ENCODE measurements at regions not wholly inside any gene's neighbourhood (a gene's known extent, or its start where the extent isn't known, plus 50 kb on each side); places are given as distances from the start of the nearest gene placed in this dataset.

DNA sequence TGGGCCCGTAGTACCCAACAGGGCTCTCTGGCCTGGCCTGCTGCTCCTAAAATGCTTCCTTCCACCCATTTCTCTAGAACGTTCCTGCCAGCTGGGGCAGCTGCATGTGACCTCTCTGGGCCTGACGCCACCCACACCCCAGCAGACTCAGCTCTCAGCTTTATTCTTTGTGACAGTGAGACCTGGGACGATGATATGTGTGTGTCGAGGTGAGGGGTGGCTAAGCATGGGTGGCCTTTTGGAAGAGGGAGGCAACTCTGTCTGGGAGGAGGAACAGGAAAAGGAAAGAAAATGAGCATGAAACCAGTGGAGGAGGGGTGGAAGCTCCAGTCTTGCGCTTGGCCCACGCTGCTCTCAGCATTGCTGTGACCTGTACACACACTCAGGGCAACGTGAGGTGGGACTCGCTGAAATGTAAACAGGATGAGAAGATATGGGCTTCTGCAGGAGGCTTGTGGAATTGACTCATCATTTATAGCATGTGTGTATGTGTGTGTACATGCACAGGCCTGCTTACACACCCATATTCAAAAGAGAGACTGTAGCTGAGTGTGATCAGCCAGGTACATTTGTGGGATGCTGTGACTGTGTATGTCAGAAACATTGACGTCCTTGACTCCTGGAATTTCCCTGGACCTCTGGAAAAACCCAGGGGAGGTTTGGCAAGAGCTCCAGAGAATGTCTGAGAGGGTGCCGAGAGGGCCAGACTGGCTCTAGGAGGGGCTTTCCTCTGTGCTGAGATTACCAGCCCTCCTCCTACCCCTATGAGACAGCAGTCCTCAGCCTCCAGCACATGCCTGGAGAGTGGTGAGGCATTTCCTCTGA lies 137.9 kb downstream of the PJA1 start:
- no peak for DNase-seq (ENCODE audit: low read depth)

- DNase-seq (ENCODE audit: low read depth): no peak
These were observed 139.4 kb downstream of the PJA1 start for GRCh38 chrX:69025802-69026301.

DNA sequence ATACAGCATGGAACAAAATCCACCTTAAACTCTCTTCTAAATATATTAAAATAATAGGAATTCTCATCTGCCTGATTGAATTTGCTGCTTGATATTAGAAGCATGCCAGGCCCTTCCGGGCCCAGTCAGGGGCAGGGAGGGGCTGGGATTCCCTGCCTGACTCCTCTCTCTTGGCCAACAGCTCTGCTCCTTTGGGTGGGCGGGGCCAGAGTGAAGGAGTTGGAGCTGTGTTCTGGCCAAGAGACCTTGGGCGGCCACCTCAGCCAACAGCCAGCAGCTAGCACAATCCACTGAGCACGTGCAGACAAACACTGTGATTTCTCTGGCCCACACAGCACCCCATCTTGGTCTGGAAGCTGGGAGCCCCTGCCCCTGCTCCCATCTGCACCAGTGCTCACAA lies 140.3 kb downstream of the PJA1 start:
- peak; percentile 37 for DNase-seq (ENCODE audit: low read depth)

GRCh38 chrX:69024161-69024736 lies 141.0 kb downstream of the PJA1 start:
- DNase-seq (ENCODE audit: low read depth): no peak

DNA sequence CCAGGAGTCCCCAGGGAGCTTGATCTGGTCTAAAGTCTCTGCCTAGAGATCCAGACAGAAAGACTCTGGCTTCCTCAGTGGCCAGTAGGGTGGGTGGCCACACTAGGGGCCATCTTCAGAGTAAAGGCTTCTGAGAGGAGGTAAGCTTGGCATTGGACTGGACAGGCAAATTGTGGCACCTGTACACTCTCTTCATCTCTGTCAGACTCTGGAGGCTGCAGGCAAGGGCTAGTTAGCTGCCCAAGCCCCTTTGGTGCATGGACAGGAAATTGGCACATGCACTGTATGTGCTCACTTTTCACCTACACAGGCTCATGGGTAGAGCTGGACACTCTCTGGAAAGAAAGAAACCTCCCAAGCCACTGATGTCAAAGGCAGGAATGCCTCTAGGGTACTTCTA lies 142.8 kb downstream of the PJA1 start:
- DNase-seq (ENCODE audit: low read depth): no peak

DNA sequence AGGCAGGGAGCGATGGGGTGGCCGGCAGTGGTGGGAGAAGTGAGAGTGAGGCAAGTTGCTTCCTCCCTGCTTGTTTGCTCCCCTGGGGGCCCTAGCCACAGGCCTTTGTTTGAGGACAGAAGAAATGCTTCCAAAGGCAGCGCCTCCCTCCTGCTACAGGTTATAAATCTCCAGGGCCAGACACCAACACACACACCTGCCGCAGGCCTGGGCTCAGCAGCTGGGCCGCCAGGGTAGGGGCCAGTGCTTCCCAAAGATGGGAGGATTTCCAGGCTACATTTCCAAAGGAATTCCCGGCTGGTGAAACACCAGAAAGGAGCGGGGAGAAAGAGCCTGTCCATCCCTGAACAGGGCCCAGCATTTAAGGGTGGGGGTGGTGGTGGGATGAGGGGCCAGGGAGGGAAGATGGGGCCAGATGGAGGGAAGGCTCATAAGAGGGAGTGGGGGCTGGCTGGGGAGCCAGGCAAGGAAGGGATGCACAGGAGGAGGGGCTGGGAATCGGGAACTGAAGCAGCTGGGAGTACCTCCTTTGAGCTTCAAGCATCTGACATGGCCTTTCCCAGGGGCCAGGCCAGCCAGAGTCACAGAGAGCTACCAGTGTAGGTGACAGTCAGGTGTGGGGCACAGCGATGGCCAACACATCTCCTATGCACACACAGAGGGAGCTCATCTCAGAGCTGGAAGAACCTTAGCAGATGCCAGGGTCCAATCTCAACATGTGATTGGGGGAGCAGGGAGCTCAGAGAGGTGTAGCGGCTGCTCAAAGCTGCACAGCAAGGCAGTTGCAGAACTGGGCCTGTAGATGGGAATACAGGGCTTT lies 143.9 kb downstream of the PJA1 start:
- DNase-seq (ENCODE audit: low read depth): no peak

DNA sequence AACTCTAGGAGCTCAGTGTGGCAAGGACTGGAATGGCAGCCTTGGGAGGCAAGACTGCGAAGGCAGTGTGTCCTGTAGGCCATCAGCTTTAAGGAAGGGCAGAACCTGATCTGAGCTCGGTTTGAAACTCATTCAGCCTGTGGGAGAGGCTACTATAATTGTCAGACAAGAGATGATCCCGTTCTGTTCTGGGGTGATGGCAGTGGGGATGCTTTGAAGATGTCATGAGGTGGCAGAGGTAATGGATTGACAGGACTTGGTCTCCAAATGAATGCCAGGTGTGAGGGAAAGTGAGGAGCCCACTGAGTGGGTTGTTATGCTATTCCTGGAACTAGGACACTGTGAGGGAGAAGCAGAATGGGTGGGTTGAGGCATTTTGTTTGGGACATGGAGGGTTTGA lies 144.9 kb downstream of the PJA1 start:
- no peak for DNase-seq (ENCODE audit: low read depth)

GRCh38 chrX:69019073-69019890 lies 146.0 kb downstream of the PJA1 start:
- DNase-seq (ENCODE audit: low read depth): no peak

- DNase-seq (ENCODE audit: low read depth): no peak
These were observed 146.7 kb downstream of the PJA1 start for GRCh38 chrX:69018416-69019072.

- DNase-seq (ENCODE audit: low read depth): no peak
These were observed 148.8 kb downstream of the PJA1 start for GRCh38 chrX:69016293-69016941.

GRCh38 chrX:69015564-69016292 lies 149.5 kb downstream of the PJA1 start:
- DNase-seq (ENCODE audit: low read depth): no peak

DNA sequence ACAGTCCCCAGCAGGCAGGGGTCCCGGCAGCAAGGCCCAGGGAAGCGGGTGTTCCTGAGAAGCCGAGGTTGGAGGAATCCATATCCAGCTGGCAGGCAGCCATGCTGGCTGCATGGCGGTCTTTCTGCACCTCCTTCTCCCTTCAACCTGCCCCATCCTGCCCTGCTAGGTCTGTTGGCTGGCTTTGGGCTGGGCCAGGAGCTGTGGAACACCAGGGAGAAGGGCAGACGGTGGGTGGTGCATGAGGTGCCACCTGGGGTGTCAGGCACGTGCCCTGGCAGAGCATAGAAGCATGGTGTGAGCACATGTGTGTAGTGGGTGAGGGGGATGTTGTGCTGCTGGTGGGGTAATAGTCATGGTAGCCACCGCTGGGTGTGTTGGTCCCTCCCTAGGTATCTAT lies 150.1 kb downstream of the PJA1 start:
- DNase-seq (ENCODE audit: low read depth): no peak

DNA sequence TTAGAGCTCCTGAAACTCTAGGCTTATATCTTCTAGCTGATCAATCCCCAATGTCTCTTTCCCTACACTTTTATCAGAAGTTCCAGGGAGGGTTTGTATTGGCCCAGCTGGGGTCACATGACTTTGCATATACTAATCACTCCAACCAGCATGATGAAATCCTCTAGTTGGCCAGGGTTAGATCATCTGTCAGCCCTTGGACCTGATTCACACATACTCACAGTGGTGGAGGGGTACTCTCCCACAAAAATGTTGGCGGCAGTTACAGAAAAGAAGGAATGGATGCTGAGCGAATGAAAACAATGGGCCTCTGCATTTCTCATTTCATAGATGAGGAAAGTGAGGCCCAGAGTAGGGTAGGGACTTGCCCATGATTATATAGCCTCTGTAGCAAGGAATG lies 151.1 kb downstream of the PJA1 start:
- peak; percentile 31 for DNase-seq (ENCODE audit: low read depth)

DNA sequence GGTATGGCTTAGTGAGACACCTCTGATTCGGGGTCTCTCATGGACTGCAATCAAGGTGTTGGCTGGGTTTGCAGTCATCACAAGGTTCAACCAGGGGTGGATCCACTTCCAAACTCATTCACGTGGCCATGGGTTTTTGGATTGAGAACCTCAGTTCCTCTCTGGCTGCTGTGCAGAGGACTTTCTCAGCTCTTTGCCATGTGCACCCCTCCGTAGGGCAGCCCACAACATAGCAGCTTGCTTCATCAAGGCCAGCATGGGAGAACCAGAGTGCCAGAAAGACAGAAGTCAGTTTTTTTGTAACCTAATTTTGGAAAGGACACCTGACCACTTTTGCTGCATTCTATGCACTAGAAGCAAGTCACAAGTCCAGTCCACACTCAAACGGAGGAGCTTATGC lies 154.9 kb downstream of the PJA1 start:
- DNase-seq (ENCODE audit: low read depth): no peak

- DNase-seq (ENCODE audit: low read depth): no peak
These were observed 164.4 kb downstream of the PJA1 start for GRCh38 chrX:69000877-69001276.

- no peak for DNase-seq (ENCODE audit: low read depth)
These were observed 165.3 kb downstream of the PJA1 start for GRCh38 chrX:68999931-69000330.

DNA sequence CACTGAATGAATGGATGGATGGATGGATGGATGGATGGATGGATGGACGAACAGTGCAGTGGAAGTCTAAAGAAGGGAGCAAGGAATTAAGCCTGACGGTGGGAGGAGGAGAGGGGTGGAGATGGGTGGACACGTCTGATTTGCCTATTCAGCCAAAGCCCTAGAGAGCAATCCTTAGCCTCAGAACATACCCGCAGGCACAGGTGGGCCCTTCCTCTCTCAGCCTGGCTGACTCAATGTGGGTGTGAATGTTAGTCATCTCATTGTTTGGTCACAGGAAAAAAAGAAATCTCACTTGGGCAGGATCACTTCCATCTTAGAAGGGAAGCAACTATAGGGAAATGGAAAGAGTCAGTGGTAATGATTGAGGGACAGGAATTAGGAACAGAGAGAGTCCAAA lies 165.9 kb downstream of the PJA1 start:
- DNase-seq (ENCODE audit: low read depth): no peak

DNA sequence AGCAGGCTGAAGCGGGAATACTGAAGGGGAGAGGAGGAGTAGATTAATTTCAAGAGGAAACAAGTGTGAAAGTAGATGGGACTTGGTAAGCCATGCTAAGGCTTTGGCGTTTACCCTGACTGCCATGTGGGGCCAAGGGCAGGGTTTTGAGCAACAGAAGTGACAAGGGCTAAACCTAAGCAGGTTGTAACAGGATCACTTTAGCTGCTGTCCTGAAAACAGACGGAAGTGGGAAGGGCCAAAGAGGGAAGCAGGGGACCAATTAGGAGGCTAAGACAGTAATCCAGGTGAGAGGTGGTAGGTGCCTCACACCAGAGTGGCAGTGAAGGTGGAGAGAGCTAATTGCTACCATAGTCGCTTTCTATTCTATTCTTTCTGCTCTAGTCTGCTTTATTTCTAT lies 166.5 kb downstream of the PJA1 start:
- no peak for DNase-seq (ENCODE audit: low read depth)

GRCh38 chrX:68997911-68998310 lies 167.3 kb downstream of the PJA1 start:
- peak; percentile 71 for DNase-seq (ENCODE audit: low read depth)

DNA sequence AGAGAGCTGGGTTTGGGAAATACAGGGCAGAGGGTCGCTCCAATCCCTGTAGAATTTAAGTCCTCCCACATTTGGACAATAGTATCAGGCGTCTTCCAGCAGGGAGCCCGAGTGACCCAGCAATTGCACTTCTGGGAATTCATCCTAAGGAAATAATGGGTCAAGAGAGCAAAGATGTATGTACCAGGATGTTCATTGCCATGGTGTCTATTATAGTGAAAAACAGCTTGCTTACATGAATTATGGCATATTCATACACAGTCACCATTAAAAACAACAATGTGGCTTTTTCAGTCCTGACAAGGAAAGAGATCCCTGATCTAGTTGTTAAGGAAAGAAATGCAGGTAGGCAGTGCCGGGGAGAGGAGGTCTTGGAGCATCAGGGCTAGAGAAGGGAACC lies 167.7 kb downstream of the PJA1 start:
- no peak for DNase-seq (ENCODE audit: low read depth)
